ENCODE measurements at regions not wholly inside any gene's neighbourhood (a gene's known extent, or its start where the extent isn't known, plus 50 kb on each side); places are given as distances from the start of the nearest gene placed in this dataset.

- Histone ChIP-seq H3K4me1 (ENCODE audit: insufficient read depth, low read length) (no peaks in the 10 kb centered on the region), H3K9me3 (ENCODE audit: low read length) (no peaks in the 10 kb centered on the region), H3K27me3 (ENCODE audit: control insufficient read depth in 1 of 2, insufficient read depth in 2 of 2, low read length in 2 of 2) (0 out of 5 replicates have a peak, but pooled peaks cover 0 to 4% of the 10 kb centered on the region in 2 experiments), H4K20me1 (ENCODE audit: insufficient read depth, low read length) (no peaks in the 10 kb centered on the region), H3K27ac (ENCODE audit: extremely low read length, insufficient read depth, low read length) (no peak overlapping the region), H3K9ac (ENCODE audit: insufficient read depth, low read depth, low read length) (no peak overlapping the region), H3K4me2 (ENCODE audit: low read depth, low read length) (no peak overlapping the region), H2AFZ (ENCODE audit: low read length) (no peak overlapping the region), H3K36me3 (replicated peaks in 1 of 2; ENCODE audit: control insufficient read depth in 1 of 2, insufficient read depth in 2 of 2, low read length in 2 of 2) (no peaks in the 10 kb centered on the region), H3K79me2 (ENCODE audit: insufficient read depth, low read length) (no peaks in the 10 kb centered on the region), H3K4me3 (replicated peaks in 1 of 3; ENCODE audit: insufficient read depth in 1 of 3, low read depth in 2 of 3, low read length in 3 of 3) (no peak overlapping the region)
- FAIRE-seq (no peak), ATAC-seq (peak; percentile 60), DNase-seq (ENCODE audit: low spot score) (no peak)
- WGBS (ENCODE audit: low lambda C conversion rate), result 63% methylated on average over 3 of the region's 3 CpGs
- POLR2A ChIA-PET, result no interaction called here
- in situ Hi-C loops (cut with HindIII; ENCODE audit: extremely low pct_ligation_motif_present, low pct_unique_long_range_greater_than_20kb), result no loop called here
- intact Hi-C loops (cut with micrococcal nuclease; ENCODE audit: unreplicated experiment), result no loop called here
- BruUV-seq (replicated peaks), result no TSS peak
- CTCF ChIA-PET (ENCODE audit: low intra/inter-chr PET ratio, low total read pairs), result no interaction called here
- TF ChIP-seq ELF3 (CRISPR knock-in tag; IDR thresholded peaks at IDR 0.05) (peak; percentile 51; the same call in 1 of the 2 replicates), SAP130 (CRISPR knock-in tag; IDR thresholded peaks at IDR 0.05; ENCODE audit: low read depth) (no peak), SP1 (IDR thresholded peaks at IDR 0.05) (no peak), SP1 (CRISPR knock-in tag; IDR thresholded peaks at IDR 0.05) (no peak), STAG1 (CRISPR knock-in tag; IDR thresholded peaks at IDR 0.05) (peak; percentile 23; the same call in 1 of the 2 replicates)
- TF ChIP-seq, protein P1, sequence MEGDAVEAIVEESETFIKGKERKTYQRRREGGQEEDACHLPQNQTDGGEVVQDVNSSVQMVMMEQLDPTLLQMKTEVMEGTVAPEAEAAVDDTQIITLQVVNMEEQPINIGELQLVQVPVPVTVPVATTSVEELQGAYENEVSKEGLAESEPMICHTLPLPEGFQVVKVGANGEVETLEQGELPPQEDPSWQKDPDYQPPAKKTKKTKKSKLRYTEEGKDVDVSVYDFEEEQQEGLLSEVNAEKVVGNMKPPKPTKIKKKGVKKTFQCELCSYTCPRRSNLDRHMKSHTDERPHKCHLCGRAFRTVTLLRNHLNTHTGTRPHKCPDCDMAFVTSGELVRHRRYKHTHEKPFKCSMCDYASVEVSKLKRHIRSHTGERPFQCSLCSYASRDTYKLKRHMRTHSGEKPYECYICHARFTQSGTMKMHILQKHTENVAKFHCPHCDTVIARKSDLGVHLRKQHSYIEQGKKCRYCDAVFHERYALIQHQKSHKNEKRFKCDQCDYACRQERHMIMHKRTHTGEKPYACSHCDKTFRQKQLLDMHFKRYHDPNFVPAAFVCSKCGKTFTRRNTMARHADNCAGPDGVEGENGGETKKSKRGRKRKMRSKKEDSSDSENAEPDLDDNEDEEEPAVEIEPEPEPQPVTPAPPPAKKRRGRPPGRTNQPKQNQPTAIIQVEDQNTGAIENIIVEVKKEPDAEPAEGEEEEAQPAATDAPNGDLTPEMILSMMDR (CRISPR knock-in tag; IDR thresholded peaks at IDR 0.05), result 0 out of 2 replicates have a peak, but pooled peaks have one; percentile 30
Observed at GRCh38 chr3:64329037-64329436, 103.8 kb upstream of the PRICKLE2 start.

GRCh38 chr3:64327100-64327804, 102.0 kb upstream of the PRICKLE2 start:
- no TSS peak for BruUV-seq (replicated peaks)
- Histone ChIP-seq H3K4me1 (ENCODE audit: insufficient read depth, low read length) (no peaks in the 10 kb centered on the region), H2AFZ (ENCODE audit: low read length) (no peak overlapping the region), H3K36me3 (replicated peaks in 1 of 2; ENCODE audit: control insufficient read depth in 1 of 2, insufficient read depth in 2 of 2, low read length in 2 of 2) (no peaks in the 10 kb centered on the region), H3K4me2 (ENCODE audit: low read depth, low read length) (no peak overlapping the region), H3K9me3 (ENCODE audit: low read length) (no peaks in the 10 kb centered on the region), H3K79me2 (ENCODE audit: insufficient read depth, low read length) (no peaks in the 10 kb centered on the region), H3K27me3 (ENCODE audit: control insufficient read depth in 1 of 2, insufficient read depth in 2 of 2, low read length in 2 of 2) (0 out of 5 replicates have a peak, but pooled peaks cover 0 to 4% of the 10 kb centered on the region in 2 experiments), H4K20me1 (ENCODE audit: insufficient read depth, low read length) (no peaks in the 10 kb centered on the region), H3K27ac (ENCODE audit: extremely low read length, insufficient read depth, low read length) (no peak overlapping the region), H3K9ac (ENCODE audit: insufficient read depth, low read depth, low read length) (no peak overlapping the region), H3K4me3 (replicated peaks in 1 of 3; ENCODE audit: insufficient read depth in 1 of 3, low read depth in 2 of 3, low read length in 3 of 3) (no peak overlapping the region)
- in situ Hi-C loops (cut with HindIII; ENCODE audit: extremely low pct_ligation_motif_present, low pct_unique_long_range_greater_than_20kb) (no loop called here), intact Hi-C loops (cut with micrococcal nuclease; ENCODE audit: unreplicated experiment) (no loop called here)
- ChIA-PET CTCF (ENCODE audit: low intra/inter-chr PET ratio, low total read pairs) (no interaction called here), POLR2A (no interaction called here)
- FAIRE-seq (no peak), DNase-seq (ENCODE audit: low spot score) (no peak), ATAC-seq (no peak)
- WGBS (ENCODE audit: low lambda C conversion rate), result 23% methylated on average over 10 of the region's 11 CpGs
- TF ChIP-seq ZNF749 (CRISPR knock-in tag; IDR thresholded peaks at IDR 0.05; ENCODE audit: borderline replicate concordance) (no peak), GLI4 (CRISPR knock-in tag; IDR thresholded peaks at IDR 0.05; ENCODE audit: borderline replicate concordance) (no peak), ZNF317 (CRISPR knock-in tag; IDR thresholded peaks at IDR 0.05) (no peak), CBX2 (IDR thresholded peaks at IDR 0.05; ENCODE audit: low read depth, low read length) (no peak), CBX2 (CRISPR knock-in tag; IDR thresholded peaks at IDR 0.05; ENCODE audit: low read depth) (no peak), CBFB (CRISPR knock-in tag; IDR thresholded peaks at IDR 0.05) (no peak), TBX2 (CRISPR knock-in tag; IDR thresholded peaks at IDR 0.05; ENCODE audit: borderline replicate concordance) (no peak), ZNF629 (CRISPR knock-in tag; conservative IDR thresholded peaks at IDR 0.05) (no peak)
- TF ChIP-seq, protein P2, sequence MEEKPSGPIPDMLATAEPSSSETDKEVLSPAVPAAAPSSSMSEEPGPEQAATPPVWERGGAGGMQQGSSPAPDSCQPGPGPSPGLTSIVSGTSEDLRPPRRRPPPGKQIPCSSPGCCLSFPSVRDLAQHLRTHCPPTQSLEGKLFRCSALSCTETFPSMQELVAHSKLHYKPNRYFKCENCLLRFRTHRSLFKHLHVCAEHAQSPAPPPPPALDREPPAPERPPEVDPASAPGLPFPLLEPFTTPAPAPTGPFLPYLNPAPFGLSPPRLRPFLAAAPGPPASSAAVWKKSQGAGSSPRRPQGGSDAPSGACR (CRISPR knock-in tag; IDR thresholded peaks at IDR 0.05), result no peak

All from HepG2 (cell line).